Panc1 (cell line): ENCODE measurements at regions not wholly inside any gene's neighbourhood (a gene's known extent, or its start where the extent isn't known, plus 50 kb on each side); places are given as distances from the start of the nearest gene placed in this dataset.

Source experiments
- ATAC-seq: fragments of 200-7000 bp; cut with Tn5 transposase; 2 replicates; pipeline ENCODE4 v1.9.1; 2020; ENCODE audit warnings: mild to moderate bottlenecking, moderate library complexity
- BruUV-seq: library from RNA; stranded (reverse); fragments of 400-500 nt; replicated peaks from 2 replicates; lab custom pipeline; 2021; lab: Mats Ljungman, UMichigan
- CTCF ChIA-PET: fragments of 300-600 bp; sonication (Branson Sonifier 250); formaldehyde crosslinking; loops from one replicate; lab custom pipeline; 2022; ENCODE audit warnings: antibody characterized with exemption; lab: Charles Lee
- POLR2A ChIA-PET: fragments of 300-600 bp; sonication (Branson Sonifier 250); formaldehyde crosslinking; loops from one replicate; lab custom pipeline; 2022; ENCODE audit warnings: antibody characterized with exemption; lab: Charles Lee
- DNase-seq: peaks from one replicate; pipeline ENCODE4 v3.0.0-alpha.2; 2010; ENCODE audit warnings: low read depth, low spot score
- H3K27ac ChIP-seq: 2 replicates; pipeline ENCODE4 v1.5.1; 2011; ENCODE audit warnings: mild to moderate bottlenecking, low read length, inconsistent platforms
- H3K27me3 ChIP-seq: fragments of 200-500 bp; sonication (Bioruptor generic); 2 replicates; pipeline ENCODE4 v1.6.0; 2014; ENCODE audit warnings: low read length, inconsistent platforms; ENCODE audit not compliant: control insufficient read depth, insufficient read depth
- H3K36me3 ChIP-seq: fragments of 200-500 bp; sonication (Bioruptor generic); 2 replicates; pipeline ENCODE4 v1.5.1; 2014; ENCODE audit warnings: inconsistent platforms, mild to moderate bottlenecking, low read length, moderate library complexity; ENCODE audit not compliant: control insufficient read depth, insufficient read depth
- H3K4me1 ChIP-seq: 2 replicates; pipeline ENCODE4 v1.5.1; 2011; ENCODE audit warnings: inconsistent platforms, mild to moderate bottlenecking, low read length, moderate library complexity; ENCODE audit not compliant: control insufficient read depth, insufficient read depth
- H3K4me3 ChIP-seq, 2 experiments: 2 replicates each; pipeline ENCODE4 v1.5.1; 2011 to 2012; ENCODE audit warnings: low read depth in 2 of 2, low read length in 2 of 2, mild to moderate bottlenecking in 2 of 2, inconsistent platforms in 1 of 2, moderate library complexity in 1 of 2
- H3K9me3 ChIP-seq: fragments of 200-500 bp; sonication (Bioruptor generic); 2 replicates; pipeline ENCODE4 v1.5.1; 2014; ENCODE audit warnings: low read depth, mild to moderate bottlenecking, inconsistent platforms, low read length, moderate library complexity; ENCODE audit not compliant: control insufficient read depth, insufficient read depth
- POLR2AphosphoS5 ChIP-seq: IDR thresholded peaks from 2 replicates; pipeline ENCODE4 v1.6.1; 2012; ENCODE audit warnings: mild to moderate bottlenecking, low read depth, low read length, moderate library complexity
- SIN3A ChIP-seq: IDR thresholded peaks from 2 replicates; pipeline ENCODE4 v1.6.1; 2012; ENCODE audit warnings: low read depth, mild to moderate bottlenecking, low read length, moderate library complexity, borderline replicate concordance; ENCODE audit not compliant: insufficient read depth
- TCF7L2 ChIP-seq: IDR thresholded peaks from 2 replicates; pipeline ENCODE4 v1.6.1; 2011; ENCODE audit warnings: mild to moderate bottlenecking, low read depth, low read length, inconsistent platforms
- in situ Hi-C: cut with HindIII; loops from 2 replicates; pipeline ENCODE4 v1.10.0; 2016; ENCODE audit warnings: low sequenced_read_pairs, low pct_unique_long_range_greater_than_20kb
- intact Hi-C: fragments of 100-400 bp; cut with micrococcal nuclease; formaldehyde crosslinking; loops from one replicate; pipeline ENCODE4 v1.10.0; 2022; ENCODE audit not compliant: unreplicated experiment
- TF ChIP-seq, protein P1 (sequence below), 2 experiments: IDR thresholded peaks; 2 replicates each; pipeline ENCODE4 v1.6.1; 2011 to 2012; ENCODE audit warnings: low read depth in 2 of 2, control low read depth in 1 of 2, low read length in 1 of 2, mild to moderate bottlenecking in 1 of 2, moderate library complexity in 1 of 2; ENCODE audit not compliant: insufficient read depth in 1 of 2
- TF ChIP-seq, protein P2 (sequence below): fragments of 450-650 bp; IDR thresholded peaks from 2 replicates; pipeline ENCODE4 v1.5.1; 2017; ENCODE audit warnings: mild to moderate bottlenecking

DNA sequence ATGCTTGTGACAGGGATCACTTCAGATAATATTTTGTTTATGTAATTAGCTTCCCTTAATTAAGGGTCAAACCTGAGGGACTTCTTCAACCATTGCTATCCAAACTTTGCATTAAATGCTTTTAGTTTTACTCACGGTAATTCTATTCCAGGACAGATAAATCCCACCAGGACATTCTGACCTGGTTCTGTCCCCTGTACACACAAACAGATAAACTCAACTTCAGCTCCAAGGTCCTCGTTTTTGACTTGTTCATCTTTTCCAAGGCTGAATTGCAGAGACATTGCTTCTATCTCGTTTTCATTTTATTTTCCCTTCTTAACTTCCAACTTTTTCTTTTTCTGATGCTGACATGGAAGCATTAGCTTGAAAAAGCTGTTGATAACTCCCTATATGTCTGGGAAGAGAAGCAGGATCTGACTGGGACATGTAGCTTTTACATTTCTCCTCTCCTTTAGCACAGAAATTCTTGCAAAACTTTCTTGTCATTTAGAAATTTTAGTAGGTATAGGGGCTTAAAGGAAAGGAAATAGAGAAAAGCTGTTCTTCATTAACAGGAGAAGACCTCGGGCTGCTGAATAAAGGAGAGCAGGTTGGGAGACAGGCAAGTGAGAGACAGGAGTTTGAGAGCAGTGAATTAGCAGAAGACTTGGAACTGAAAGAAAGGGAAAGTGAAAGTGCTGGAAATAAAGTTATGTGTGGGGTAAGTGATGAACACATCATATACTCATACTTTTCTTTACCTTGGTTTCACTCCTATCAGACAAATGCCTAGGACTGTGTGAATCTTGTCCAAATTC is 231.7 kb upstream of the B3GALT2 start:
- H3K9me3 ChIP-seq: no peaks in the 10 kb centered on the region
- TF ChIP-seq, protein P1, sequence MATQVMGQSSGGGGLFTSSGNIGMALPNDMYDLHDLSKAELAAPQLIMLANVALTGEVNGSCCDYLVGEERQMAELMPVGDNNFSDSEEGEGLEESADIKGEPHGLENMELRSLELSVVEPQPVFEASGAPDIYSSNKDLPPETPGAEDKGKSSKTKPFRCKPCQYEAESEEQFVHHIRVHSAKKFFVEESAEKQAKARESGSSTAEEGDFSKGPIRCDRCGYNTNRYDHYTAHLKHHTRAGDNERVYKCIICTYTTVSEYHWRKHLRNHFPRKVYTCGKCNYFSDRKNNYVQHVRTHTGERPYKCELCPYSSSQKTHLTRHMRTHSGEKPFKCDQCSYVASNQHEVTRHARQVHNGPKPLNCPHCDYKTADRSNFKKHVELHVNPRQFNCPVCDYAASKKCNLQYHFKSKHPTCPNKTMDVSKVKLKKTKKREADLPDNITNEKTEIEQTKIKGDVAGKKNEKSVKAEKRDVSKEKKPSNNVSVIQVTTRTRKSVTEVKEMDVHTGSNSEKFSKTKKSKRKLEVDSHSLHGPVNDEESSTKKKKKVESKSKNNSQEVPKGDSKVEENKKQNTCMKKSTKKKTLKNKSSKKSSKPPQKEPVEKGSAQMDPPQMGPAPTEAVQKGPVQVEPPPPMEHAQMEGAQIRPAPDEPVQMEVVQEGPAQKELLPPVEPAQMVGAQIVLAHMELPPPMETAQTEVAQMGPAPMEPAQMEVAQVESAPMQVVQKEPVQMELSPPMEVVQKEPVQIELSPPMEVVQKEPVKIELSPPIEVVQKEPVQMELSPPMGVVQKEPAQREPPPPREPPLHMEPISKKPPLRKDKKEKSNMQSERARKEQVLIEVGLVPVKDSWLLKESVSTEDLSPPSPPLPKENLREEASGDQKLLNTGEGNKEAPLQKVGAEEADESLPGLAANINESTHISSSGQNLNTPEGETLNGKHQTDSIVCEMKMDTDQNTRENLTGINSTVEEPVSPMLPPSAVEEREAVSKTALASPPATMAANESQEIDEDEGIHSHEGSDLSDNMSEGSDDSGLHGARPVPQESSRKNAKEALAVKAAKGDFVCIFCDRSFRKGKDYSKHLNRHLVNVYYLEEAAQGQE (IDR thresholded peaks at IDR 0.05; ENCODE audit: insufficient read depth in 1 of 2, low read depth in 2 of 2, low read length in 1 of 2): no peak
- TF ChIP-seq, protein P2, sequence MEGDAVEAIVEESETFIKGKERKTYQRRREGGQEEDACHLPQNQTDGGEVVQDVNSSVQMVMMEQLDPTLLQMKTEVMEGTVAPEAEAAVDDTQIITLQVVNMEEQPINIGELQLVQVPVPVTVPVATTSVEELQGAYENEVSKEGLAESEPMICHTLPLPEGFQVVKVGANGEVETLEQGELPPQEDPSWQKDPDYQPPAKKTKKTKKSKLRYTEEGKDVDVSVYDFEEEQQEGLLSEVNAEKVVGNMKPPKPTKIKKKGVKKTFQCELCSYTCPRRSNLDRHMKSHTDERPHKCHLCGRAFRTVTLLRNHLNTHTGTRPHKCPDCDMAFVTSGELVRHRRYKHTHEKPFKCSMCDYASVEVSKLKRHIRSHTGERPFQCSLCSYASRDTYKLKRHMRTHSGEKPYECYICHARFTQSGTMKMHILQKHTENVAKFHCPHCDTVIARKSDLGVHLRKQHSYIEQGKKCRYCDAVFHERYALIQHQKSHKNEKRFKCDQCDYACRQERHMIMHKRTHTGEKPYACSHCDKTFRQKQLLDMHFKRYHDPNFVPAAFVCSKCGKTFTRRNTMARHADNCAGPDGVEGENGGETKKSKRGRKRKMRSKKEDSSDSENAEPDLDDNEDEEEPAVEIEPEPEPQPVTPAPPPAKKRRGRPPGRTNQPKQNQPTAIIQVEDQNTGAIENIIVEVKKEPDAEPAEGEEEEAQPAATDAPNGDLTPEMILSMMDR: no peak
- TF ChIP-seq SIN3A: no peak
- no peak for TF ChIP-seq TCF7L2
- no peak for TF ChIP-seq POLR2AphosphoS5
- intact Hi-C loops (no loop called here), in situ Hi-C loops (no loop called here)
- H3K36me3 ChIP-seq: no peaks in the 10 kb centered on the region
- H3K27me3 ChIP-seq: no peaks in the 10 kb centered on the region
- H3K4me1 ChIP-seq: peaks cover 3% of the 10 kb centered on the region; the same call in 1 of the 2 replicates
- CTCF ChIA-PET: interaction anchor here (0.7 kb wide), 1 partner anchor 365 kb away, joined by 4 read pairs; no protein-coding TSS in a partner anchor
- H3K27ac ChIP-seq: peak overlapping the region; percentile 72
- peak overlapping the region; percentile 34 to 43 for H3K4me3 ChIP-seq
- peak; percentile 86 for ATAC-seq
- DNase-seq: no peak
- no TSS peak for BruUV-seq
- POLR2A ChIA-PET: interaction anchor here (0.7 kb wide), 1 partner anchor 388 kb away, joined by 7 read pairs; no protein-coding TSS in a partner anchor

DNA sequence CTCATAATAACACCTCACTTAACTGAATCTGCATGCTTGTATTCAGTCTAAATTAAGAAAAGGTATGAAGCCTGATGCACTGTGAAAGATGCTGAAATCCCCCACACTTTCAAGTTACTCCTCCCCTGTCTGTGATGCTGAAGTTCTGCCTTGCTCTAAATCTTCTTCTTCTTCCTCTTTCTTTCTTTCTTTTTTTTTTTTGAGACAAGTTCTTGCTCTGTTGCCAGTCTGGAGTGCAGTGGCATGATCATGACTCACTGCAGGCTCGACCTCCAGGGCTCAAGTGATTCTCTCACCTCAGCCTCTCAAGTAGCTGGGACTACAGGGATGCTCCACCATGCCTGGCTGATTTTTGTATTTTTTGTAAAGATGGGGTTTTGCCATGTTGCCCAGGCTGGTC is 231.0 kb upstream of the B3GALT2 start:
- ATAC-seq (no peak), DNase-seq (no peak)
- POLR2A ChIA-PET: interaction anchor here (0.7 kb wide), 1 partner anchor 389 kb away, joined by 7 read pairs; no protein-coding TSS in a partner anchor
- intact Hi-C loops: no loop called here
- in situ Hi-C loops: no loop called here
- Histone ChIP-seq H3K9me3 (no peaks in the 10 kb centered on the region), H3K4me3 (no peak overlapping the region), H3K4me1 (peaks cover 3% of the 10 kb centered on the region; the same call in 1 of the 2 replicates), H3K27me3 (no peaks in the 10 kb centered on the region), H3K27ac (no peak overlapping the region), H3K36me3 (no peaks in the 10 kb centered on the region)
- TF ChIP-seq, protein P1 (IDR thresholded peaks at IDR 0.05; ENCODE audit: insufficient read depth in 1 of 2, low read depth in 2 of 2, low read length in 1 of 2): no peak
- TF ChIP-seq, protein P2: no peak
- TF ChIP-seq TCF7L2 (no peak), SIN3A (no peak), POLR2AphosphoS5 (no peak)
- BruUV-seq: no TSS peak
- CTCF ChIA-PET: interaction anchor here (0.7 kb wide), 1 partner anchor 365 kb away, joined by 4 read pairs; no protein-coding TSS in a partner anchor
